ENCODE measurements at regions not wholly inside any gene's neighbourhood (a gene's known extent, or its start where the extent isn't known, plus 50 kb on each side); places are given as distances from the start of the nearest gene placed in this dataset.

GRCh38 chr9:83183621-83184020, 120.7 kb upstream of the RASEF start:
- no peak for TF ChIP-seq CTCF (IDR thresholded peaks at IDR 0.05)
- no peak for TF ChIP-seq POLR2A (IDR thresholded peaks at IDR 0.05)
- no peak for TF ChIP-seq EP300 (IDR thresholded peaks at IDR 0.05)
- TF ChIP-seq POLR2AphosphoS5 (IDR thresholded peaks at IDR 0.05), result no peak

All from stomach (tissue), 4 donors.